ENCODE measurements at regions not wholly inside any gene's neighbourhood (a gene's known extent, or its start where the extent isn't known, plus 50 kb on each side); places are given as distances from the start of the nearest gene placed in this dataset.

GRCh38 chr15:95087253-95087609 is 855.9 kb downstream of the MCTP2 start:
- TF ChIP-seq, protein P1, sequence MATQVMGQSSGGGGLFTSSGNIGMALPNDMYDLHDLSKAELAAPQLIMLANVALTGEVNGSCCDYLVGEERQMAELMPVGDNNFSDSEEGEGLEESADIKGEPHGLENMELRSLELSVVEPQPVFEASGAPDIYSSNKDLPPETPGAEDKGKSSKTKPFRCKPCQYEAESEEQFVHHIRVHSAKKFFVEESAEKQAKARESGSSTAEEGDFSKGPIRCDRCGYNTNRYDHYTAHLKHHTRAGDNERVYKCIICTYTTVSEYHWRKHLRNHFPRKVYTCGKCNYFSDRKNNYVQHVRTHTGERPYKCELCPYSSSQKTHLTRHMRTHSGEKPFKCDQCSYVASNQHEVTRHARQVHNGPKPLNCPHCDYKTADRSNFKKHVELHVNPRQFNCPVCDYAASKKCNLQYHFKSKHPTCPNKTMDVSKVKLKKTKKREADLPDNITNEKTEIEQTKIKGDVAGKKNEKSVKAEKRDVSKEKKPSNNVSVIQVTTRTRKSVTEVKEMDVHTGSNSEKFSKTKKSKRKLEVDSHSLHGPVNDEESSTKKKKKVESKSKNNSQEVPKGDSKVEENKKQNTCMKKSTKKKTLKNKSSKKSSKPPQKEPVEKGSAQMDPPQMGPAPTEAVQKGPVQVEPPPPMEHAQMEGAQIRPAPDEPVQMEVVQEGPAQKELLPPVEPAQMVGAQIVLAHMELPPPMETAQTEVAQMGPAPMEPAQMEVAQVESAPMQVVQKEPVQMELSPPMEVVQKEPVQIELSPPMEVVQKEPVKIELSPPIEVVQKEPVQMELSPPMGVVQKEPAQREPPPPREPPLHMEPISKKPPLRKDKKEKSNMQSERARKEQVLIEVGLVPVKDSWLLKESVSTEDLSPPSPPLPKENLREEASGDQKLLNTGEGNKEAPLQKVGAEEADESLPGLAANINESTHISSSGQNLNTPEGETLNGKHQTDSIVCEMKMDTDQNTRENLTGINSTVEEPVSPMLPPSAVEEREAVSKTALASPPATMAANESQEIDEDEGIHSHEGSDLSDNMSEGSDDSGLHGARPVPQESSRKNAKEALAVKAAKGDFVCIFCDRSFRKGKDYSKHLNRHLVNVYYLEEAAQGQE (IDR thresholded peaks at IDR 0.05; ENCODE audit: unreplicated experiment), result no peak
- no peak for TF ChIP-seq CTCF (conservative IDR thresholded peaks at IDR 0.05; ENCODE audit: low read depth in 2 of 2)
